Endothelial cell (in vitro differentiated cells): ENCODE measurements at regions not wholly inside any gene's neighbourhood (a gene's known extent, or its start where the extent isn't known, plus 50 kb on each side); places are given as distances from the start of the nearest gene placed in this dataset.

Experiments used
- DNase-seq: peaks from one replicate; pipeline ENCODE4 v3.0.0; 2021; ENCODE audit warnings: low spot score
- H3K27ac Mint-ChIP-seq: one replicate; pipeline ENCODE4 v1.8.0; 2021; ENCODE audit warnings: mixed read lengths, inconsistent platforms; ENCODE audit not compliant: unreplicated experiment
- H3K27me3 Mint-ChIP-seq: one replicate; pipeline ENCODE4 v1.8.0; 2021; ENCODE audit warnings: mild to moderate bottlenecking, moderate library complexity, mixed read lengths, inconsistent platforms; ENCODE audit not compliant: unreplicated experiment
- H3K36me3 Mint-ChIP-seq: one replicate; pipeline ENCODE4 v1.8.0; 2021; ENCODE audit warnings: mild to moderate bottlenecking, low read depth, mixed read lengths, inconsistent platforms; ENCODE audit not compliant: unreplicated experiment
- H3K4me1 Mint-ChIP-seq: one replicate; pipeline ENCODE4 v1.8.0; 2021; ENCODE audit warnings: mild to moderate bottlenecking, mixed read lengths, inconsistent platforms; ENCODE audit not compliant: unreplicated experiment
- H3K4me3 Mint-ChIP-seq: one replicate; pipeline ENCODE4 v1.8.0; 2021; ENCODE audit warnings: mild to moderate bottlenecking, mixed read lengths, inconsistent platforms; ENCODE audit not compliant: unreplicated experiment
- H3K9me3 Mint-ChIP-seq: one replicate; pipeline ENCODE4 v1.8.0; 2021; ENCODE audit warnings: mixed read lengths, inconsistent platforms; ENCODE audit not compliant: unreplicated experiment
- CTCF ChIP-seq: fragments of 200-600 bp; sonication (generic); IDR thresholded peaks from one replicate; pipeline ENCODE4 v1.5.0; 2021; ENCODE audit warnings: antibody characterized with exemption; ENCODE audit not compliant: unreplicated experiment

DNA sequence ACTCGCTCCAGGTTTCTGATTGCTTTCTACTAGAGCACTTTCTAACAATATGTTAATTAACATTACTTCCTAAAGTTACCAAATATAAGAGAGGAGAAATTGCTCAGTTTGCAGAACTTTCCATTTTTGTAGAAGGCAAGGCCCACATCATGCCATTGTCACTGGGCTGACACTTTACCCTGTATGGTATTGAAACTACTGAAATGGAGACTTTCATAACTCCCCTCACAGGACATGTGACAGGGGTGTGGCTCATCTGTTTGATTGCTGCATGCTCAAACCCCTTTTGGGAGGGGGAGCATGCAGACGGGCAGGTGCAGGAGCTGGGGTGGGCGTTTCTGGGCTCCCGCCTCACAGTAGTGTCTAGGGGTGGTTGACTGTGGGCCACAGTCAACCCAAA is 206.3 kb upstream of the GHR start:
- Mint-ChIP-seq H3K36me3 (no peaks in the 10 kb centered on the region), H3K27ac (no peak overlapping the region), H3K4me3 (no peak overlapping the region), H3K4me1 (no peaks in the 10 kb centered on the region), H3K27me3 (no peaks in the 10 kb centered on the region), H3K9me3 (no peaks in the 10 kb centered on the region)
- no peak for TF ChIP-seq CTCF
- DNase-seq, result no peak

DNA sequence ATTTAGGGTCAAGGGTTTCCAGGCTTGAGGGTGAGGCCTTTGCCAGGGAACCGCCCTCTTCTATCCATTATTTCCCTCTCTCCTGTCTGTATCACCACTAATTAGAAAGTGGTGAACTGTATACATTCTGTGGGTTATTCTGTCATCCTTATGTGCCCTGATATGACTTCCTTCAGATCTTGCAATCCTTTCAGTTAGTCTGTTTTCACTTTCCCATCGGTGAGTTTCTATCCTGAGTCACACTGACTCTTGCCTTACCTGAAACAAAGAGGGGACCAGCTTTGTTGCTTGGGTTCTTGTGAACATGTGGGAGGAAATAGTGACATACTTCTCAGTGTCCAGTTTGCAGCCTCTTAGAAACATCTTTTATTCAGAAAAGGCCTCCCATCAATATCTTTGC is 205.4 kb upstream of the GHR start:
- Mint-ChIP-seq H3K27me3 (no peaks in the 10 kb centered on the region), H3K9me3 (no peaks in the 10 kb centered on the region), H3K27ac (no peak overlapping the region), H3K4me3 (no peak overlapping the region), H3K36me3 (no peaks in the 10 kb centered on the region), H3K4me1 (no peaks in the 10 kb centered on the region)
- DNase-seq, result no peak
- no peak for TF ChIP-seq CTCF

- no peak overlapping the region for H3K4me3 Mint-ChIP-seq
- H3K27me3 Mint-ChIP-seq, result peaks cover 2% of the 10 kb centered on the region
- H3K9me3 Mint-ChIP-seq, result no peaks in the 10 kb centered on the region
- TF ChIP-seq CTCF, result no peak
- H3K36me3 Mint-ChIP-seq, result no peaks in the 10 kb centered on the region
- H3K27ac Mint-ChIP-seq, result no peak overlapping the region
- H3K4me1 Mint-ChIP-seq, result no peaks in the 10 kb centered on the region
- no peak for DNase-seq
These were observed 198.2 kb upstream of the GHR start for GRCh38 chr5:42225009-42225408.

DNA sequence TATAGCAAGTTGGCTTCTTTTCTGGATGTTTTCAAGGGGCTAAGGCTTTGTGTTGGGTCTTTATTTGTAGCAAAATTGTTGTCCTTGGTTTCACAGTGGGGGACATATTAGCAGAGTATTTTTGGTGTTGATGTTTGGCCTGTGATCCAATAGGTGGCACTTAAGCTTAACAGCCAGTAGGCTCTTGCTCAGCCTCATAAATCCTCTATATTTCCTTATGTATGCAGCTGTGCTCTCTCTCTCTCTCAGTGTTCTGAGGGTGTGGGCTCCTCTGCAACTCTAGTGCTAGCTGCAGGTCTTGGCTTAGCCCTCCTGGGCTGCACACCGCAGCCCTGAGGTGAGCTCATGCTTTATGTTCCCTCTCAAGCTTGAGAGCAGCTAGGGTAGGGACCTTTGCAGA is 195.0 kb upstream of the GHR start:
- H3K27me3 Mint-ChIP-seq, result peaks cover 2% of the 10 kb centered on the region
- H3K36me3 Mint-ChIP-seq, result no peaks in the 10 kb centered on the region
- no peaks in the 10 kb centered on the region for H3K4me1 Mint-ChIP-seq
- TF ChIP-seq CTCF, result no peak
- no peak overlapping the region for H3K27ac Mint-ChIP-seq
- no peak overlapping the region for H3K4me3 Mint-ChIP-seq
- no peak for DNase-seq
- H3K9me3 Mint-ChIP-seq, result peaks cover 5% of the 10 kb centered on the region

- DNase-seq, result no peak
- Mint-ChIP-seq H3K27me3 (no peaks in the 10 kb centered on the region), H3K4me1 (no peaks in the 10 kb centered on the region), H3K4me3 (no peak overlapping the region), H3K9me3 (peaks cover 5% of the 10 kb centered on the region), H3K27ac (no peak overlapping the region), H3K36me3 (no peaks in the 10 kb centered on the region)
- no peak for TF ChIP-seq CTCF
These were observed 192.4 kb upstream of the GHR start for GRCh38 chr5:42230839-42231238.
